GM10266 (cell line): ENCODE measurements at regions not wholly inside any gene's neighbourhood (a gene's known extent, or its start where the extent isn't known, plus 50 kb on each side); places are given as distances from the start of the nearest gene placed in this dataset.

ENCODE experiments used
- DNase-seq: peaks from one replicate; pipeline ENCODE4 v3.0.0; 2012; ENCODE audit errors: extremely low spot score
- TF ChIP-seq, protein P1 (sequence below): IDR thresholded peaks from 2 replicates; pipeline ENCODE4 v1.5.1; 2012; ENCODE audit warnings: mild to moderate bottlenecking, low read depth; ENCODE audit not compliant: control insufficient read depth, insufficient read depth; ENCODE audit errors: missing control alignments

- TF ChIP-seq, protein P1, sequence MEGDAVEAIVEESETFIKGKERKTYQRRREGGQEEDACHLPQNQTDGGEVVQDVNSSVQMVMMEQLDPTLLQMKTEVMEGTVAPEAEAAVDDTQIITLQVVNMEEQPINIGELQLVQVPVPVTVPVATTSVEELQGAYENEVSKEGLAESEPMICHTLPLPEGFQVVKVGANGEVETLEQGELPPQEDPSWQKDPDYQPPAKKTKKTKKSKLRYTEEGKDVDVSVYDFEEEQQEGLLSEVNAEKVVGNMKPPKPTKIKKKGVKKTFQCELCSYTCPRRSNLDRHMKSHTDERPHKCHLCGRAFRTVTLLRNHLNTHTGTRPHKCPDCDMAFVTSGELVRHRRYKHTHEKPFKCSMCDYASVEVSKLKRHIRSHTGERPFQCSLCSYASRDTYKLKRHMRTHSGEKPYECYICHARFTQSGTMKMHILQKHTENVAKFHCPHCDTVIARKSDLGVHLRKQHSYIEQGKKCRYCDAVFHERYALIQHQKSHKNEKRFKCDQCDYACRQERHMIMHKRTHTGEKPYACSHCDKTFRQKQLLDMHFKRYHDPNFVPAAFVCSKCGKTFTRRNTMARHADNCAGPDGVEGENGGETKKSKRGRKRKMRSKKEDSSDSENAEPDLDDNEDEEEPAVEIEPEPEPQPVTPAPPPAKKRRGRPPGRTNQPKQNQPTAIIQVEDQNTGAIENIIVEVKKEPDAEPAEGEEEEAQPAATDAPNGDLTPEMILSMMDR, result no peak
These were observed 109.5 kb upstream of the HSF2 start for GRCh38 chr6:122289762-122290539.

DNA sequence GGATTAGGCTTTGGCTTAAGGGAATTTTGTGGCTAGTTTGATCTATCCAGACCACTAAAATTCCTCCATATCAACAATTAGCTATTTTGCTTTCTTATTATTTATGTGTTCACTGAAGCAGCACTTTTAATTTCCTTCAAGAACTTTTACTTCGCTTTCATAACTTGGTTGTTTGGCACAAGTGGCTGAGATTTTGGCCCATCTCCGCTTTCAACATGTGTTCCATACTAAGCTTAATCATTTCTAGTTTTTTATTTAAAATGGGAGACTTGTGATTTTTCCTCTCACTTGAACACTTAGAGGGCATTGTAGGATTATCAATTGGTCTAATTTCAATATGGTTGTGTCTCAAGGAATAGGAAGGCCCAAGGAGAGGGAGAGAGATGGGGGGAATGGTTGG lies 102.4 kb upstream of the HSF2 start:
- TF ChIP-seq, protein P1, result no peak
- DNase-seq, result no peak

More at GRCh38 chr6:122289762-122290539, 109.5 kb upstream of the HSF2 start:
- no peak for DNase-seq

DNA sequence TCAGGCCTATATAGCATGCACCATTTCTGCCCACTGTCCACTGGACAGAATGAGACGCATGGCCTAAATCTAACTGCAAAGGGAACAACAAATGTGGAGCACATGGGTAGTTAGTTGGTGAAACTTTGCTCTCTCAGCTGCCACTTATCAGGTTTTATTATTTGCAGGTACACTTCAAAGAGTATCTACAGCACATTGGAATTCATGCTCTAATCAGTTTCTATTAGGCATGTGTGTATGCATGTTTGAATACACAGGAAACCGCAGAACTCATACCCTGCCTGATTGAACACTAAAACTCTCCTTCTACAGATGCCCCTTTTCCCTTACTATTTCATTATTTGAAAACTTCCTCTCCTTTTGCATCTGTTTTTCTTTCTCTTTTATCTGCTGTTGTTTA lies 97.4 kb upstream of the HSF2 start:
- TF ChIP-seq, protein P1, result no peak
- DNase-seq, result no peak

GRCh38 chr6:122307577-122307976 lies 91.9 kb upstream of the HSF2 start:
- DNase-seq, result no peak
- TF ChIP-seq, protein P1, result no peak

DNA sequence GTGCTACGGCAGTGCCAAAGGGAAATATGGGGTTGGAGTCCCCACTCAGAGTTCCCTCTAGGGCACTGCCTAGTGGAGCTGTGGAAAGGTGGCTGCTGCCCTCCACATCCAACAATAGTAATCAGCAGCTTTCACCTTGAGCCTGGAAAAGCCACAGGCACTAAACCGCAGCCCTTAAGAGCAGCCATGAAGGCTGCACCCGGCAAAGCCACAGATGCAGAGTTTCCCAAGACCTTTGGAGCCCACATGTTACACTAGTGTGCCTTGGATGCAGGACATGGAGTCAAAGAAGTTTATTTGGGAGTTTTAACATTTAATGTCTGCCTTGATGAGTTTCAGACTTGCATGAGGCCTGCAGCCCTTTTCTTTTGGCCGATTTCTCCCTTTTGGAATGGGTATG lies 91.4 kb upstream of the HSF2 start:
- DNase-seq, result no peak
- TF ChIP-seq, protein P1, result no peak

- no peak for DNase-seq
- TF ChIP-seq, protein P1, result no peak
These were observed 83.6 kb upstream of the HSF2 start for GRCh38 chr6:122315842-122316241.

DNA sequence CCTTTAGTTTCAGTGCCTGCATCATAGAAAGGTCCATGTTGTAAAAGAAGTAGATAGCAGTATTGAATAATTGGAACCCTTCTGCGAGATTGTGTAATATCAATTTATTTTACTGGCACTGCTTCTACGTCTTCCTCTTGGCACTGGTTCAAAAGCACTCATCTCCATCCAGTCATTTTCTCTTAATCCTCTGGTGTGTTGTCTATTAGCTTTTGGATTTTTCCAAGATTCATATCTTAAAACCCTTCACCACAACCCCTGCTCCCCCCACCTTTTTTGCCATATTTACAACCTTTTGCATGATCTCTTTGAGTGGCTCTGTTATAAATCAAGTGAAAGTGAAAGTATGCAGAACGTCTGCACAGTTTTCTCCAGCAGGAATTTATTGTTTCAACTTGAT lies 76.6 kb upstream of the HSF2 start:
- TF ChIP-seq, protein P1, result no peak
- no peak for DNase-seq
